ENCODE measurements at regions not wholly inside any gene's neighbourhood (a gene's known extent, or its start where the extent isn't known, plus 50 kb on each side); places are given as distances from the start of the nearest gene placed in this dataset.

DNA sequence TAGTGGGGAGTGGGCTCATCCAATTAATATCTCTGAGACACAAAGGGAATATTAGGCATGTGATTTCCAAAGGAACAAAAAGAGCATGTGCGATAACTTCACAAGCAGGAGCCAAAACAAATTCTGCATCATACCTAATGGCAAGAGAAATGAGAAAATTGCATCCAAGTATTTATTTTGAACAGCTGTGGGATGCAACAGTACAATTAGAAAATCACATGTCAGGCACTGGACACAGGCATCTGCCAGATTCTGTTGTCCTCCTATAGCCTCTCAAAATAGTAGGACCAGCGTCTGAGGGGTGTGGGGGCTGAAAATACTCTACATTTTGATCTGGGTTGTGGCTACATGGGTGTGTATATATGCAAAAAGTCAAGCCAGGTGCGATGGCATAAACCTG, 66.3 kb downstream of the EDN1 start:
- POLR2A ChIA-PET (ENCODE audit: low non-redundant PET), result interaction anchor here (0.6 kb wide), 1 partner anchor 247 kb away, joined by 3 read pairs; no protein-coding TSS in a partner anchor
- H3K27me3 ChIP-seq (replicated peaks; ENCODE audit: insufficient read depth, low read depth, low read length, poor library complexity), result no peaks in the 10 kb centered on the region
- intact Hi-C loops (cut with micrococcal nuclease; ENCODE audit: unreplicated experiment), result no loop called here
- H3K4me3 ChIP-seq (ENCODE audit: low read depth, low read length, poor library complexity, severe bottlenecking), result no peak overlapping the region
- no peaks in the 10 kb centered on the region for H3K9me3 ChIP-seq (ENCODE audit: low read depth, low read length, poor library complexity, severe bottlenecking)
- H3K36me3 ChIP-seq (ENCODE audit: insufficient read depth, low read length, poor library complexity, severe bottlenecking), result no peaks in the 10 kb centered on the region
- CTCF ChIA-PET, result no interaction called here
- H3K4me1 ChIP-seq (ENCODE audit: insufficient read depth, low read length, poor library complexity, severe bottlenecking), result no peaks in the 10 kb centered on the region
- TF ChIP-seq CTCF (conservative IDR thresholded peaks at IDR 0.05; ENCODE audit: low read depth, low read length) (no peak), EZH2 (IDR thresholded peaks at IDR 0.05; ENCODE audit: borderline replicate concordance, low read depth, low read length, poor library complexity, severe bottlenecking) (no peak)
- no peak overlapping the region for H3K27ac ChIP-seq (ENCODE audit: low read depth, low read length, poor library complexity, severe bottlenecking)
- DNase-seq (ENCODE audit: low spot score), result no peak
- no TSS peak for BruUV-seq (replicated peaks)

DNA sequence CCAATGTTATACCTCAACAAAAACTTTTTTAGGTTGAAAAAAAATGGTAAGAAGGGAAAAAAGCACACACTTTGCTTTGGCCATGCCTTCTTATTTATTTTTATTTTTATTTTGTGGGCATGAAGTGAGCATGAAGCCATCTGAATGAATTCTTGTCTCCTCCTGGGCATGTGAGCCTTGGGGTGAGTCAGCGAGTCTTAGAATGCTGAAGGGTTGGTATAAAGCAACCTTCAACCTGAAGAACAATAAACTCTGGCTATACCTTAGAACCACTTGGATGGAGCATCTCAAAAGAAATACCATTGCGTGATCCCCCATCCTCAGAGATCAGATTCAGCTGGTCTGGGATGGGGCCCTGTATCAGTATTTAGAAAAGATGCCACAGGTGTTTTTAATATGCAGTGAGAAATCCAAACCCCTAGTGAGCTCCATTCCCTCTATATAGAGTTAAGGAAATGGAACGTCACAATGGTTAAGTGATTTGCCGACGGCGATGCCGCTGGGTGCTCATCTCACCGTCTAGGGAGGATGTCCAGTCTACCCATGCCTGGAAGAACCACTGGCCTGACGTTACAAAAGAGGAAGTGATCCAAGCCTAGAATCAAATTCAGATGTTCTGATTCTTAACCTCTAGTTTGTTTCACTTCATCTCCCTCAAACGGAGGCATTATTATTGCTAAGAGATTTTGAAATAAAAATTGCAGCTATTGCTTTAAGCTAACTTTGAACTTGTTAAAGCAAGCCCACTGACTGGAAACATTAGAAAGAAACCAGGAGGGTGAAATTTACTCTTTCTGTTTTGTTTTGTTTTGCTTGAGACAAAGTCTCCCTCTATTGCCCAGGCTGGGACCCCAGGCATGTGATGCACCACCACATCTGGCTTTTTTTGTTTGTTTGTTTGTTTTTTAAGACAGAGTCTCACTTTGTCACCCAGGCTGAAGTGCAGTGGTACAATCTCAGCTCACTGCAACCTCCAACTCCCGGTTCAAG, 67.1 kb downstream of the EDN1 start:
- Histone ChIP-seq H3K9me3 (ENCODE audit: low read depth, low read length, poor library complexity, severe bottlenecking) (no peaks in the 10 kb centered on the region), H3K36me3 (ENCODE audit: insufficient read depth, low read length, poor library complexity, severe bottlenecking) (no peaks in the 10 kb centered on the region), H3K27me3 (replicated peaks; ENCODE audit: insufficient read depth, low read depth, low read length, poor library complexity) (no peaks in the 10 kb centered on the region), H3K27ac (ENCODE audit: low read depth, low read length, poor library complexity, severe bottlenecking) (no peak overlapping the region), H3K4me1 (ENCODE audit: insufficient read depth, low read length, poor library complexity, severe bottlenecking) (no peaks in the 10 kb centered on the region), H3K4me3 (ENCODE audit: low read depth, low read length, poor library complexity, severe bottlenecking) (no peak overlapping the region)
- no TSS peak for BruUV-seq (replicated peaks)
- POLR2A ChIA-PET (ENCODE audit: low non-redundant PET), result no interaction called here
- no peak for TF ChIP-seq EZH2 (IDR thresholded peaks at IDR 0.05; ENCODE audit: borderline replicate concordance, low read depth, low read length, poor library complexity, severe bottlenecking)
- TF ChIP-seq CTCF (conservative IDR thresholded peaks at IDR 0.05; ENCODE audit: low read depth, low read length), result no peak
- CTCF ChIA-PET, result no interaction called here
- DNase-seq (ENCODE audit: low spot score), result no peak
- intact Hi-C loops (cut with micrococcal nuclease; ENCODE audit: unreplicated experiment), result no loop called here

DNA sequence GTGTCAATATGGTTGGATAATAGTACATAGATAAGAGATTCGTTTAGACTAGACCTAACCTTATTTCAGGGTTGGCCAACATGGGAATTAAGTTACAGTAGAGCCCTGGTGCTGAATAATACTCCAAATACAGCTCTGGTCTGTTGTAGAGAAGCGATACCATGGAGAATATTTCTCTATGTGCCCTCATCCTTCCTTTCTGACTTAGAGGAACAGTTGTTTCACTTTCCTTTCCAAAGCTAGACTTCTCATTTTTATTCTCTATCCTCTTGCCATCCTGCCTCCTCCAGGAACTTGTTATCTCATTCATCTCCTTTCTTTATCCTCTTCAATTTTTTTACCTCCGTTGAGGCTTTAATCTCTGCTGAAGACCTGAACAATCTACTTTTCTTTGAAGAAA, 68.9 kb downstream of the EDN1 start:
- no peaks in the 10 kb centered on the region for H3K9me3 ChIP-seq (ENCODE audit: low read depth, low read length, poor library complexity, severe bottlenecking)
- H3K27ac ChIP-seq (ENCODE audit: low read depth, low read length, poor library complexity, severe bottlenecking), result no peak overlapping the region
- no peak overlapping the region for H3K4me3 ChIP-seq (ENCODE audit: low read depth, low read length, poor library complexity, severe bottlenecking)
- no TSS peak for BruUV-seq (replicated peaks)
- DNase-seq (ENCODE audit: low spot score), result no peak
- intact Hi-C loops (cut with micrococcal nuclease; ENCODE audit: unreplicated experiment), result no loop called here
- no peaks in the 10 kb centered on the region for H3K27me3 ChIP-seq (replicated peaks; ENCODE audit: insufficient read depth, low read depth, low read length, poor library complexity)
- CTCF ChIA-PET, result no interaction called here
- TF ChIP-seq CTCF (conservative IDR thresholded peaks at IDR 0.05; ENCODE audit: low read depth, low read length) (no peak), EZH2 (IDR thresholded peaks at IDR 0.05; ENCODE audit: borderline replicate concordance, low read depth, low read length, poor library complexity, severe bottlenecking) (no peak)
- H3K4me1 ChIP-seq (ENCODE audit: insufficient read depth, low read length, poor library complexity, severe bottlenecking), result no peaks in the 10 kb centered on the region
- POLR2A ChIA-PET (ENCODE audit: low non-redundant PET), result interaction anchor here (0.6 kb wide), 1 partner anchor 294 kb away, joined by 7 read pairs; no protein-coding TSS in a partner anchor
- no peaks in the 10 kb centered on the region for H3K36me3 ChIP-seq (ENCODE audit: insufficient read depth, low read length, poor library complexity, severe bottlenecking)
